AG09309 (cell line): ENCODE measurements at regions not wholly inside any gene's neighbourhood (a gene's known extent, or its start where the extent isn't known, plus 50 kb on each side); places are given as distances from the start of the nearest gene placed in this dataset.

Experiments used
- DNase-seq: peaks from one replicate; pipeline ENCODE4 v3.0.0-alpha.2; 2010; ENCODE audit warnings: low read depth
- H3K4me3 ChIP-seq: 2 replicates; pipeline ENCODE4 v1.5.1; 2011; ENCODE audit warnings: mild to moderate bottlenecking, low read depth, low read length, moderate library complexity; ENCODE audit not compliant: control insufficient read depth
- CTCF ChIP-seq: IDR thresholded peaks from 2 replicates; pipeline ENCODE4 v1.5.1; 2011; ENCODE audit warnings: mild to moderate bottlenecking, low read depth, low read length, inconsistent platforms; ENCODE audit not compliant: insufficient read depth, control insufficient read depth; ENCODE audit errors: missing control alignments

- DNase-seq, result no peak
Observed at GRCh38 chr17:72574675-72575510, 454.1 kb downstream of the SOX9 start.

GRCh38 chr17:72575542-72576233, 454.9 kb downstream of the SOX9 start:
- TF ChIP-seq CTCF, result no peak
- no peak for DNase-seq
- H3K4me3 ChIP-seq, result no peak overlapping the region

More at GRCh38 chr17:72574675-72575510, 454.1 kb downstream of the SOX9 start:
- TF ChIP-seq CTCF, result no peak
- H3K4me3 ChIP-seq, result no peak overlapping the region

- no peak overlapping the region for H3K4me3 ChIP-seq
- no peak for DNase-seq
Observed at GRCh38 chr17:72576289-72576759, 455.5 kb downstream of the SOX9 start.

DNA sequence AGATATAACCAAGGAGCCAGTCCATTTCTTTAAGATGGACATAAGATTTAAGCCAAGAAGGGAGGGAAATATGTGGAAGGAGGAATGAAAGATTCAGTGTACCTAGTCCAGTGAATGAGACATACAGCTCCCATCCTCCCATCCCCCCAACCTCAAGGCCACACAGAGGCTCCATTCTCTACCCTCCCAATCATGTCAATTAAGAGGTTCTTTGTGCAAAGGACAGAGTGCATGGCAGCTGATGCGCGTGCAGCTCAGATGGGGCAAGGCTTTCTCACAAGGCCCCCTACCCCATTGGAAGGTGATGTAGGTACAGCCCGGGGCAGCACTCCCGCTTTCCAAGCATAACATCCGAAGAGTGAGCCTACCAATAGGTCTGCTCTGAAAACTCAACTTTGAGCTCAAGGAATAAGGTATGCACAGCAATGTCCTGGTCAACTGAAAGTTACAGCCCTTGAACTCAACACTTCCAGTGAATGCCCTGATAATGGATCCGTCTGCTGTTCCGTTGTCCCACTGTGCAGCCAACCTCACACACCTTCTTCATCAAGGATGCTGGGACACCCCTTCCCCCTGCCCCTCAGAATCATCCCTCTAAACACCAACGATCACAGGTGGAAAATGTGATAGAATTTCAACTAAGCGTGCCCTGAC, 458.1 kb downstream of the SOX9 start:
- H3K4me3 ChIP-seq, result no peak overlapping the region
- no peak for TF ChIP-seq CTCF
- no peak for DNase-seq

More at GRCh38 chr17:72576289-72576759, 455.5 kb downstream of the SOX9 start:
- no peak for TF ChIP-seq CTCF

DNA sequence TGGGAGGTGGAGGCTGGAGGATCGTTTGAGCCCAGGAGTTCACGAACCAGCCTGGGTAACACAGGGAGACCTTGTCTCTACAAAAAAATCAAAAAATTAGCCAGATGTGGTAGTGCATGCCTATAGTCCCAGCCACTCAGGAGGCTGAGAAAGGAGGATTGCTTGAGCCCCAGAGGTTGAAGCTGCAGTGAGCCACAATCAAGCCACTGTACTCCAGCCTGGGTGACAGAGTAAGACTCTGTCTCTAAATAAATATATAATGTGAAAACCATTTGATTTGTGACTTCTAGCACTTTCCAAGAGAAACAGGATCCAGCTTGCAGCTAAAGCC, 459.1 kb downstream of the SOX9 start:
- DNase-seq, result no peak
- TF ChIP-seq CTCF, result no peak
- no peak overlapping the region for H3K4me3 ChIP-seq

DNA sequence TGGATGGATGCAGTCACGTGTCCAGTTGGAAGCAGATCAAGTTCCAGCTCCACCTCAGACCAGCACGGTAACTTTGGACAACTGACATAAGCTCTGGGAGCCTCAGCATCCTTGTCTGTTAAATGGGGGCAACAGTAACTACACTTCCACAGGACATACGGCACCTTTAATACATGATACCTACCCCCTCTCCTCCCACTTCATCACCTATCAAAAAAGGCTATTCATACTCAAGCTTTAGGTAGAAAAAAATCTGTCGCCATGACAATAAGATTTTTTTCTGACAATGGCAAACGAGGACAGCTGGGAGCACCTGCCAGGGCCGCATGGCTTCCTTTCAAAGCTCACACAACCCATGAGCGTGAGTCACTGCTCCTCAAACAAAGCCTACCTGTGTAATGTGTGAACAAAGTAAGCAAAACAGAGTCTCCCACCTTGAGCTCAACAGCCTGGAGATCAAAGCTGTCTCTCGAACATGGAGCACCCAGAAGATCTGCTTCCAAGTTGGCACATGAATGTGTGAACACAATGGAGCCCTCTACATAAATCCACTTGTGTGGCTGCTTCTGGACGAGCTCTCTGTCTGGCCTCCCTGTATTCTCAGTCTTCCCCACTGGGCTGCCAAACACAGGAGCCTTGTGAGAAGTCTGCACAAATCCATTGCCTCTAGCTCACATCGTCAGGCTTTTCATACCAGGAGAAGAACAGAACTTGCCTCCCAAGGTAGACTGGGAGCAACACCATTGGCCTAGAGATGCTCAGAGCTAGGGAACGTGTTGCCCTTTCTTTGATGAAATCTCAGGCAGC, 459.7 kb downstream of the SOX9 start:
- TF ChIP-seq CTCF, result no peak
- no peak overlapping the region for H3K4me3 ChIP-seq
- DNase-seq, result no peak
